GM12892 (cell line): ENCODE measurements at regions not wholly inside any gene's neighbourhood (a gene's known extent, or its start where the extent isn't known, plus 50 kb on each side); places are given as distances from the start of the nearest gene placed in this dataset.

Source experiments
- POLR2A ChIP-seq: IDR thresholded peaks from 2 replicates; pipeline ENCODE4 v1.6.1; 2011; ENCODE audit warnings: low read depth, low read length, control low read depth
- POLR2AphosphoS5 ChIP-seq: IDR thresholded peaks from 2 replicates; pipeline ENCODE4 v1.6.1; 2011; ENCODE audit warnings: low read depth, low read length, control low read depth
- TAF1 ChIP-seq: IDR thresholded peaks from 2 replicates; pipeline ENCODE4 v1.6.1; 2011; ENCODE audit warnings: low read depth, mild to moderate bottlenecking, control low read depth, low read length, borderline replicate concordance

DNA sequence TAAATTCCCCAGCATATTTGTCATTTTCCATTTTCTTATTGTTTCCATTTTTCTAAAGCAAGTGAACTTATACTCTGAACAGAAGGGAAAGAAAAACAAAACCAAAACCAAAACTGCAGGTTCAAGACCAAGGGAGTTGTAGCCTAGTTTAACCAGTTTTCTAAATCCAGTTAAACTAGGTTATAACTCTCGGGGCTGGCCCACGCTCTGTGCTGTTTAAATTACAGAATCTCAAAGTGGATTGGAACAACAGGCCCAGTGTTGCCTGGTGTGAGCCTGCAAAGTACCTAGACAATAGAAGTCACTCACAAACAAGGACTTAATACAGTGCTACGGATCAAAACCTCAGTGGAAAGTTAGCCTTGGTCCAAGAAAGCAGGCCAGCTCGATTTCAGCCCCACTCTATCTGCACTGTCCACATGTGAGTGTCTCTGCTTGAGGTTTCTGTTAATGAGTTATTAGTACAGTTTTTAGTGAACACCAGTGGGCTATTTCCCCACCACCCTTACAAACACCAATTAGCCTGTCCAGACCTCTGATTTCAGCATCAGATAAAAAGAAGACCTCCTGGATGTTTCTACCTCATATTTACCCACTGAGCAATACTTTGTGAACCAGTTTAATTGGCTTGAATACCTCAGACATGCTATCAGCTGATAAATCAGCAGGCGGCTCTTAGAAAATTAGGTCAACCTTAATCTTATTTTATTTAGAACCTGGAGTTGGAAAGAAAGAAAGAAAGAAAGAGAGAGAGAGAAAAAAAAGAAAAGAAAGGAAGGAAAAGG, 93.8 kb upstream of the PDZRN3 start:
- TF ChIP-seq POLR2AphosphoS5: no peak
- no peak for TF ChIP-seq POLR2A
- no peak for TF ChIP-seq TAF1
